ENCODE measurements at regions not wholly inside any gene's neighbourhood (a gene's known extent, or its start where the extent isn't known, plus 50 kb on each side); places are given as distances from the start of the nearest gene placed in this dataset.
"Not testable (repeated sequence)": the region's sequence is repeated elsewhere in the genome, so short reads cannot be mapped to it uniquely, and the experiment has no call there.

DNA sequence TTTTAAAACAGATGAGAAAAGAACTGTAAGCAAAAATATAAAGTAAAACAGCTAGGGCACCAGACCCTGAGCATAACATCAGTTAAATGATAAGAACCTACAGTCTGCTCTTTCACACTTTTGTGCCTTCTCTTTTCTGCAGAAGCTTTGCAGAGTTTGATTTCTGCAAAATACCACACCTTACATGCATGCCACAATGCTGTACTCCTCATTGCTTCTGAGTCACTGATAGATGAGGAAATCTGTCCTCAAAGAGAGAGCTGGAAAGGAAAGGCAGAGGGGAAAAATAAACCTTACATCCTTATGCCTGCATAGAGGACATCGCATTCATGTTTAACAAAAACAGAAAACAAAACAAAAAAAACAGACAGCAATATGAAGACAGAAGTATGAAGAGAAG lies 142.9 kb downstream of the ATPSCKMT start:
- Histone ChIP-seq H3K27ac (ENCODE audit: low read depth, low read length) (no peak overlapping the region), H3K9me3 (ENCODE audit: control insufficient read depth in 2 of 3, low read length in 3 of 3) (no peaks in the 10 kb centered on the region), H3K36me3 (ENCODE audit: control insufficient read depth in 2 of 3, insufficient read depth in 3 of 3, low read length in 3 of 3) (no peaks in the 10 kb centered on the region), H3K4me1 (ENCODE audit: control insufficient read depth in 2 of 2, insufficient read depth in 2 of 2, low read length in 2 of 2) (no peaks in the 10 kb centered on the region), H3K27me3 (ENCODE audit: control insufficient read depth in 2 of 2, insufficient read depth in 2 of 2, low read length in 2 of 2) (no peaks in the 10 kb centered on the region), H3K4me3 (ENCODE audit: low read length) (no peak overlapping the region)
- H3K36me3 Mint-ChIP-seq, result no peaks in the 10 kb centered on the region
- H3K4me3 Mint-ChIP-seq, result no peak overlapping the region
- H3K27ac Mint-ChIP-seq, result no peak overlapping the region
- ATAC-seq (no peak), DNase-seq (no peak)
- ChIA-PET POLR2A (no interaction called here), CTCF (no interaction called here)
- peaks cover 0 to 6% (median 2%) of the 10 kb centered on the region in 11 donors for H3K9me3 Mint-ChIP-seq
- no peaks in the 10 kb centered on the region for H3K4me1 Mint-ChIP-seq
- peaks cover 0 to 7% (median 4%) of the 10 kb centered on the region in 5 donors for H3K27me3 Mint-ChIP-seq
- intact Hi-C loops (cut with micrococcal nuclease), result no loop called here

DNA sequence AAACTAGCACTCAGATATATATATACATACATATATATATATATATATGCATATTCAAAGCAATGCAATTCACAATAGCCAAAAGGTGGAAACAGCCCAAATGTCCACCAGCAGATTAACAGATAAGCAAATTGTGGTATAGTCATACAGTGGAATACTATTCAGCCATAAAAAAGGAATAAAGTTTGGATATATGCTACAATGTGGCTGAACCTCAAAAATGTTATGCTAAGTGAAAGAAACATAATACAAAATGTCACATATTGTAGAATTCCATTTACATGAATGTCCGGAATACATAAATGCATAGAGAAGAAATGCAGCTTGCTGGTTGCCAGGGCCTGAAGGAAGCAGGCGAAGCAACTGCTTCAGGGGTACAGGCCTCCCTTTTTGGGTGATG lies 143.4 kb downstream of the ATPSCKMT start:
- H3K36me3 Mint-ChIP-seq, result no peaks in the 10 kb centered on the region
- Histone ChIP-seq H3K4me3 (ENCODE audit: low read length) (no peak overlapping the region), H3K27me3 (ENCODE audit: control insufficient read depth in 2 of 2, insufficient read depth in 2 of 2, low read length in 2 of 2) (no peaks in the 10 kb centered on the region), H3K27ac (ENCODE audit: low read depth, low read length) (no peak overlapping the region), H3K9me3 (ENCODE audit: control insufficient read depth in 2 of 3, low read length in 3 of 3) (no peaks in the 10 kb centered on the region), H3K36me3 (ENCODE audit: control insufficient read depth in 2 of 3, insufficient read depth in 3 of 3, low read length in 3 of 3) (no peaks in the 10 kb centered on the region), H3K4me1 (ENCODE audit: control insufficient read depth in 2 of 2, insufficient read depth in 2 of 2, low read length in 2 of 2) (no peaks in the 10 kb centered on the region)
- ChIA-PET CTCF (no interaction called here), POLR2A (no interaction called here)
- H3K4me3 Mint-ChIP-seq, result no peak overlapping the region
- no peaks in the 10 kb centered on the region for H3K4me1 Mint-ChIP-seq
- H3K9me3 Mint-ChIP-seq, result peaks cover 0 to 6% (median 2%) of the 10 kb centered on the region in 11 donors
- ATAC-seq (no peak), DNase-seq (no peak)
- H3K27me3 Mint-ChIP-seq, result peaks cover 0 to 7% (median 4%) of the 10 kb centered on the region in 5 donors
- no peak overlapping the region for H3K27ac Mint-ChIP-seq
- intact Hi-C loops (cut with micrococcal nuclease), result no loop called here

DNA sequence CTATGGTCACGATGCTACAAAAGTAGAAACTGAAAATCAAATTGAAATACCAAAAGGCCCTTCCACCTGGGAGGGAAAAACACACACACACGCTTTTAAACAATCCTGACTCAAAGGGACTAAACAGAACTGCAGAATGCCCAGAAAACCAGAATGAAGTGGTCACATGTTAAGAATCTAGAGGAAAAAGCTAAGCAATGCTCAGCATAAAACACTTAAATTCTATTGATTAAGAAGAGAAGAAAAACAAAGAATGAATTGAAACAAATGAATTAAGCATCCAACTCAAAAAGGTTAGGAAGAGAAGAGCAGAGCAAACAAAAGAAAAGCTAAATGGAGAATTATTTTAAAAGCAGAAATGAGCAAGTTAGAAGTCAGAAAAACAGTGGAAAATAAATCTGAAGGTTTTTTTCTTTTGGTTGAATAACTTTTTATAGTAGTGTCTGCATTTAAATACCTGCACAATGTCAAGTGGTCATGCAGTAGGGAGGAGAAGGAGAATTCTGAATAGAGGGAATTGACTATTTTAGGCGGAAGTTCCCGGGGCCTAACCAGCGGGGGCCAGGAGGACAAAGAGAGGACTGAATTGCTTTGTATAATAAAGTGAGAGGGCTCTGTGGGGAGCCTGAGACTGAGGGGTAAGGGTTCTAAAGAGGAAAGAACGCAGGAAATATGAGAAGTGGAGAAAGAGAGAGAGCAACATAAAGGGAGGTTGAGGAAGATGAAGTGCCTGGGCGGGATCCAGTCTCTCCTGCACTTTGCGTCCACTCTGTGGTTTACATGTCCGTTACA lies 146.8 kb downstream of the ATPSCKMT start:
- ChIA-PET CTCF (no interaction called here), POLR2A (no interaction called here)
- Histone ChIP-seq H3K4me3 (ENCODE audit: low read length) (no peak overlapping the region), H3K36me3 (ENCODE audit: control insufficient read depth in 2 of 3, insufficient read depth in 3 of 3, low read length in 3 of 3) (no peaks in the 10 kb centered on the region), H3K4me1 (ENCODE audit: control insufficient read depth in 2 of 2, insufficient read depth in 2 of 2, low read length in 2 of 2) (no peaks in the 10 kb centered on the region), H3K27me3 (ENCODE audit: control insufficient read depth in 2 of 2, insufficient read depth in 2 of 2, low read length in 2 of 2) (no peaks in the 10 kb centered on the region), H3K27ac (ENCODE audit: low read depth, low read length) (no peak overlapping the region), H3K9me3 (ENCODE audit: control insufficient read depth in 2 of 3, low read length in 3 of 3) (no peaks in the 10 kb centered on the region)
- Mint-ChIP-seq H3K4me3 (no peak overlapping the region), H3K27me3 (peaks cover 0 to 7% (median 0%) of the 10 kb centered on the region in 5 donors), H3K4me1 (no peaks in the 10 kb centered on the region), H3K36me3 (peaks cover 0 to 5% (median 0%) of the 10 kb centered on the region in 5 donors), H3K9me3 (peaks cover 7 to 21% (median 12%) of the 10 kb centered on the region in 11 donors), H3K27ac (no peak overlapping the region)
- no peak for ATAC-seq
- intact Hi-C loops (cut with micrococcal nuclease), result no loop called here
- no peak for DNase-seq

DNA sequence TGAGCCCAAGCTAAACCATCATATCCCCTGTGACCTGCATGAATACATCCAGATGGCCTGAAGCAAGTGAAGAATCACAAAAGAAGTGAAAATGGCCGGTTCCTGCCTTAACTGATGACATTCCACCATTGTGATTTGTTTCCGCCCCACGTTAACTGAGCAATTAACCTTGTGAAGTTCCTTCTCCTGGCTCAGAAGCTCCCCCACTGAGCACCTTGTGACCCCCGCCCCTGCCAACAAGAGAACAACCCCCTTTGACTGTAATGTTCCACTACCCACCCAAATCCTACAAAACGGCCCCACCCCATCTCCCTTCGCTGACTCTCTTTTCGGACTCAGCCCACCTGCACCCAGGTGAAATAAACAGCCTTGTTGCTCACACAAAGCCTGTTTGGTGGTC lies 147.5 kb downstream of the ATPSCKMT start:
- H3K27ac Mint-ChIP-seq; H3K27me3 Mint-ChIP-seq; H3K27me3 ChIP-seq (ENCODE audit: control insufficient read depth in 2 of 2, insufficient read depth in 2 of 2, low read length in 2 of 2); H3K9me3 ChIP-seq (ENCODE audit: control insufficient read depth in 2 of 3, low read length in 3 of 3); ATAC-seq; H3K4me3 Mint-ChIP-seq; CTCF ChIA-PET; POLR2A ChIA-PET; H3K4me1 Mint-ChIP-seq; H3K27ac ChIP-seq (ENCODE audit: low read depth, low read length); H3K4me3 ChIP-seq (ENCODE audit: low read length); H3K4me1 ChIP-seq (ENCODE audit: control insufficient read depth in 2 of 2, insufficient read depth in 2 of 2, low read length in 2 of 2); intact Hi-C loops (cut with micrococcal nuclease); H3K36me3 ChIP-seq (ENCODE audit: control insufficient read depth in 2 of 3, insufficient read depth in 3 of 3, low read length in 3 of 3); H3K36me3 Mint-ChIP-seq; DNase-seq: not testable (repeated sequence)
- H3K9me3 Mint-ChIP-seq, result peaks cover 7 to 21% (median 12%) of the 10 kb centered on the region in 11 donors

DNA sequence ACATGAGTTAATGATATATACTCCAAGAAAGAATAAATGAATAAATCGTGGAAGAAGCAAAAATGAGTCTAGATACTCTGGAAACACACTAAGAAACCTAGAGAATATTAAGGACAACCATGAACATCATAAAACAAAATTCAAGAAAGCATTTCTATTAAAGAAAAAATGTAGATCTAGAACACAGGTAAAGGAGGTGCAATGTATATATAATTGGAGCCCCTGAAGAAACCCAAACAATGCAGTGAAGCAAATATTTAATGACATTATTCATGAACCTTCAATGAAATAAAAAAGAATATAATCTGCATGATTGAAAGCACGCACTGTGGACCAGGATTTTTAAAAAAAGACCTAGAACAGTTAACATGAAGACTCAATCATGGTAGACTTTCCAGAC lies 150.1 kb downstream of the ATPSCKMT start:
- Mint-ChIP-seq H3K4me3 (no peak overlapping the region), H3K36me3 (peaks cover 0 to 5% (median 0%) of the 10 kb centered on the region in 5 donors), H3K27me3 (peaks cover 0 to 8% (median 0%) of the 10 kb centered on the region in 5 donors), H3K9me3 (peaks cover 8 to 42% (median 21%) of the 10 kb centered on the region in 11 donors), H3K27ac (no peak overlapping the region), H3K4me1 (no peaks in the 10 kb centered on the region)
- Histone ChIP-seq H3K36me3 (ENCODE audit: control insufficient read depth in 2 of 3, insufficient read depth in 3 of 3, low read length in 3 of 3) (no peaks in the 10 kb centered on the region), H3K4me3 (ENCODE audit: low read length) (no peak overlapping the region), H3K27ac (ENCODE audit: low read depth, low read length) (no peak overlapping the region), H3K9me3 (ENCODE audit: control insufficient read depth in 2 of 3, low read length in 3 of 3) (no peaks in the 10 kb centered on the region), H3K4me1 (ENCODE audit: control insufficient read depth in 2 of 2, insufficient read depth in 2 of 2, low read length in 2 of 2) (no peaks in the 10 kb centered on the region), H3K27me3 (ENCODE audit: control insufficient read depth in 2 of 2, insufficient read depth in 2 of 2, low read length in 2 of 2) (no peaks in the 10 kb centered on the region)
- DNase-seq, result no peak
- no peak for ATAC-seq
- ChIA-PET CTCF (no interaction called here), POLR2A (no interaction called here)
- intact Hi-C loops (cut with micrococcal nuclease), result no loop called here

DNA sequence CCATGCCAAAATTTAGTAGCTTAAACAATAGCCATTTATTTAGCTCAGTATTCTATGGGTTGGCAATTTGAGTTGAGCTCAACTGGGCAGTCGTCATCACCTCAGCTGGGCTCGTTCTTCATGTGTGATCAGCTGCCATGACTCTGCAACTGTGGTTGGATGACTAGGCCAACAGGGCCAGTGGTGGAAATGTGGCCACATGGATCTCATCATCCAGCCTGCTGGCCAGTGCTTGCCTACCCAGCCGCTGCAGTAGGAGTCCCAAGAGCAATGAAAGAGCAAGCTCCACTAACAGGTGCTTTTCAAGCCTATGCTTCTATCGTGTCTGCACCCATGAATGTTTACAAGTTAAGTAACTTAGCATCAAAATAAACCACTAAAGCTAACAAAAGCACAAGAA lies 158.0 kb downstream of the ATPSCKMT start:
- CTCF ChIA-PET, result interaction anchor here (0.7 kb wide), 1 partner anchor 16 kb away, joined by 3 read pairs; no protein-coding TSS in a partner anchor
- Mint-ChIP-seq H3K9me3 (peaks cover 0 to 45% (median 19%) of the 10 kb centered on the region in 11 donors), H3K4me3 (no peak overlapping the region), H3K4me1 (no peaks in the 10 kb centered on the region), H3K27ac (no peak overlapping the region), H3K27me3 (peaks cover 0 to 18% (median 0%) of the 10 kb centered on the region in 5 donors), H3K36me3 (peaks cover 0 to 5% (median 0%) of the 10 kb centered on the region in 5 donors)
- H3K9me3 ChIP-seq (ENCODE audit: control insufficient read depth in 2 of 3, low read length in 3 of 3), result peaks cover 0 to 3% (median 0%) of the 10 kb centered on the region in 3 experiments
- H3K4me1 ChIP-seq (ENCODE audit: control insufficient read depth in 2 of 2, insufficient read depth in 2 of 2, low read length in 2 of 2), result no peaks in the 10 kb centered on the region
- H3K36me3 ChIP-seq (ENCODE audit: control insufficient read depth in 2 of 3, insufficient read depth in 3 of 3, low read length in 3 of 3), result no peaks in the 10 kb centered on the region
- intact Hi-C loops (cut with micrococcal nuclease), result no loop called here
- no peak for DNase-seq
- H3K27ac ChIP-seq (ENCODE audit: low read depth, low read length), result no peak overlapping the region
- H3K27me3 ChIP-seq (ENCODE audit: control insufficient read depth in 2 of 2, insufficient read depth in 2 of 2, low read length in 2 of 2), result no peaks in the 10 kb centered on the region
- ATAC-seq, result no peak
- H3K4me3 ChIP-seq (ENCODE audit: low read length), result no peak overlapping the region
- POLR2A ChIA-PET, result no interaction called here

DNA sequence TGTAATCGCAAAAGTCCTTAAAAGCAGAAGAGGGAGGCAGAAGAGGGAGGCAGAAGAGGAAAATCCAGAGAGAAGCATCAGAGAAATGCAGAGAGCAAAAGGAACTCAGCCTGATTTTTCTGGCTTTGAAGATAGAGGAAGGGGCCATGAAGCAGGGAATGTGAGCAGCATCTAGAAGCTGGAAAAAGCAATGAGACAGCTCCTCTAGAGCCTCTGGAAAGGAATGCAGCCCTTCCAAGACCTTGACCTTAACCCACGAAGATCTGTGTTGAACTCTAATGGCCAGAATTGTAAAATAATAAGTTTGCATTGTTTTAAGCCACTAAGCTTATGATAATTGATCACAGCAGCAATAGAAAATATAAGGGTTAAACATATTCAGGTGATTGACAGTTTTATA lies 159.6 kb downstream of the ATPSCKMT start:
- Histone ChIP-seq H3K9me3 (ENCODE audit: control insufficient read depth in 2 of 3, low read length in 3 of 3) (peaks cover 0 to 3% (median 0%) of the 10 kb centered on the region in 3 experiments), H3K27me3 (ENCODE audit: control insufficient read depth in 2 of 2, insufficient read depth in 2 of 2, low read length in 2 of 2) (no peaks in the 10 kb centered on the region), H3K4me3 (ENCODE audit: low read length) (no peak overlapping the region), H3K4me1 (ENCODE audit: control insufficient read depth in 2 of 2, insufficient read depth in 2 of 2, low read length in 2 of 2) (no peaks in the 10 kb centered on the region), H3K27ac (ENCODE audit: low read depth, low read length) (no peak overlapping the region), H3K36me3 (ENCODE audit: control insufficient read depth in 2 of 3, insufficient read depth in 3 of 3, low read length in 3 of 3) (no peaks in the 10 kb centered on the region)
- CTCF ChIA-PET, result no interaction called here
- H3K36me3 Mint-ChIP-seq, result peaks cover 0 to 5% (median 0%) of the 10 kb centered on the region in 5 donors
- no peak for ATAC-seq
- H3K9me3 Mint-ChIP-seq, result peaks cover 0 to 31% (median 13%) of the 10 kb centered on the region in 11 donors
- H3K27ac Mint-ChIP-seq, result no peak overlapping the region
- H3K27me3 Mint-ChIP-seq, result peaks cover 0 to 13% (median 0%) of the 10 kb centered on the region in 5 donors
- intact Hi-C loops (cut with micrococcal nuclease), result no loop called here
- H3K4me3 Mint-ChIP-seq, result no peak overlapping the region
- POLR2A ChIA-PET, result no interaction called here
- DNase-seq, result no peak
- no peaks in the 10 kb centered on the region for H3K4me1 Mint-ChIP-seq
